ENCODE measurements at regions not wholly inside any gene's neighbourhood (a gene's known extent, or its start where the extent isn't known, plus 50 kb on each side); places are given as distances from the start of the nearest gene placed in this dataset.

DNA sequence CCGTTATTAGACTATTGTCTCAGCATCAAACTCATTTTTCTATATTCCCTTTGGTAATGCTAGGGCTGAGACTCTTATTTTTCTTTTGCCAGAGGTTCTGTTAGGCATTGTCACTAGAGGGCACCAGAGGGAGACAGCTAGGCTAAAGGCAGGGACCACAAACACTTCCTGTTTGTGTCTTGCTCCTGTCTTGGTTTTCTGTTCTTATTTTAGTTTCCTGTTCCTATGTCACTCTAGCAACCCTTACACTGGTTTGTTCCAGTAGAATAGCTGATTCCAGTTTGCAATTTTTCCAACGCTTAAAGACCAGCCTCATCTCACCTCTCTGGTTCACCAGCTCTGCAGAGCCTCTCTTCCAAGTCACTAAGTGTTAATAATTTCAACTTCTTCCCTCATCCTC, 772.0 kb downstream of the DIAPH3 start (continued):
- TF ChIP-seq, protein P1, sequence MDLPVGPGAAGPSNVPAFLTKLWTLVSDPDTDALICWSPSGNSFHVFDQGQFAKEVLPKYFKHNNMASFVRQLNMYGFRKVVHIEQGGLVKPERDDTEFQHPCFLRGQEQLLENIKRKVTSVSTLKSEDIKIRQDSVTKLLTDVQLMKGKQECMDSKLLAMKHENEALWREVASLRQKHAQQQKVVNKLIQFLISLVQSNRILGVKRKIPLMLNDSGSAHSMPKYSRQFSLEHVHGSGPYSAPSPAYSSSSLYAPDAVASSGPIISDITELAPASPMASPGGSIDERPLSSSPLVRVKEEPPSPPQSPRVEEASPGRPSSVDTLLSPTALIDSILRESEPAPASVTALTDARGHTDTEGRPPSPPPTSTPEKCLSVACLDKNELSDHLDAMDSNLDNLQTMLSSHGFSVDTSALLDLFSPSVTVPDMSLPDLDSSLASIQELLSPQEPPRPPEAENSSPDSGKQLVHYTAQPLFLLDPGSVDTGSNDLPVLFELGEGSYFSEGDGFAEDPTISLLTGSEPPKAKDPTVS (IDR thresholded peaks at IDR 0.05; ENCODE audit: low read depth, low read length), result no peak
- TF ChIP-seq, protein P2, sequence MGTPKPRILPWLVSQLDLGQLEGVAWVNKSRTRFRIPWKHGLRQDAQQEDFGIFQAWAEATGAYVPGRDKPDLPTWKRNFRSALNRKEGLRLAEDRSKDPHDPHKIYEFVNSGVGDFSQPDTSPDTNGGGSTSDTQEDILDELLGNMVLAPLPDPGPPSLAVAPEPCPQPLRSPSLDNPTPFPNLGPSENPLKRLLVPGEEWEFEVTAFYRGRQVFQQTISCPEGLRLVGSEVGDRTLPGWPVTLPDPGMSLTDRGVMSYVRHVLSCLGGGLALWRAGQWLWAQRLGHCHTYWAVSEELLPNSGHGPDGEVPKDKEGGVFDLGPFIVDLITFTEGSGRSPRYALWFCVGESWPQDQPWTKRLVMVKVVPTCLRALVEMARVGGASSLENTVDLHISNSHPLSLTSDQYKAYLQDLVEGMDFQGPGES (IDR thresholded peaks at IDR 0.05), result no peak
- peak; percentile 55 for TF ChIP-seq GABPA (IDR thresholded peaks at IDR 0.05; ENCODE audit: low read depth)
- TF ChIP-seq, protein P3, sequence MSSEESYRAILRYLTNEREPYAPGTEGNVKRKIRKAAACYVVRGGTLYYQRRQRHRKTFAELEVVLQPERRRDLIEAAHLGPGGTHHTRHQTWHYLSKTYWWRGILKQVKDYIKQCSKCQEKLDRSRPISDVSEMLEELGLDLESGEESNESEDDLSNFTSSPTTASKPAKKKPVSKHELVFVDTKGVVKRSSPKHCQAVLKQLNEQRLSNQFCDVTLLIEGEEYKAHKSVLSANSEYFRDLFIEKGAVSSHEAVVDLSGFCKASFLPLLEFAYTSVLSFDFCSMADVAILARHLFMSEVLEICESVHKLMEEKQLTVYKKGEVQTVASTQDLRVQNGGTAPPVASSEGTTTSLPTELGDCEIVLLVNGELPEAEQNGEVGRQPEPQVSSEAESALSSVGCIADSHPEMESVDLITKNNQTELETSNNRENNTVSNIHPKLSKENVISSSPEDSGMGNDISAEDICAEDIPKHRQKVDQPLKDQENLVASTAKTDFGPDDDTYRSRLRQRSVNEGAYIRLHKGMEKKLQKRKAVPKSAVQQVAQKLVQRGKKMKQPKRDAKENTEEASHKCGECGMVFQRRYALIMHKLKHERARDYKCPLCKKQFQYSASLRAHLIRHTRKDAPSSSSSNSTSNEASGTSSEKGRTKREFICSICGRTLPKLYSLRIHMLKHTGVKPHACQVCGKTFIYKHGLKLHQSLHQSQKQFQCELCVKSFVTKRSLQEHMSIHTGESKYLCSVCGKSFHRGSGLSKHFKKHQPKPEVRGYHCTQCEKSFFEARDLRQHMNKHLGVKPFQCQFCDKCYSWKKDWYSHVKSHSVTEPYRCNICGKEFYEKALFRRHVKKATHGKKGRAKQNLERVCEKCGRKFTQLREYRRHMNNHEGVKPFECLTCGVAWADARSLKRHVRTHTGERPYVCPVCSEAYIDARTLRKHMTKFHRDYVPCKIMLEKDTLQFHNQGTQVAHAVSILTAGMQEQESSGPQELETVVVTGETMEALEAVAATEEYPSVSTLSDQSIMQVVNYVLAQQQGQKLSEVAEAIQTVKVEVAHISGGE (CRISPR knock-in tag; IDR thresholded peaks at IDR 0.05), result no peak
- TF ChIP-seq MEF2A (IDR thresholded peaks at IDR 0.05; ENCODE audit: insufficient read depth, low read depth, low read length), result 0 out of 2 replicates have a peak, but pooled peaks have one; percentile 32
- TF ChIP-seq NFYB (IDR thresholded peaks at IDR 0.05; ENCODE audit: insufficient read depth, low read depth, low read length), result no peak
- no peak for TF ChIP-seq MYB (IDR thresholded peaks at IDR 0.05; ENCODE audit: borderline replicate concordance, low read depth, low read length)
- TF ChIP-seq SUZ12 (IDR thresholded peaks at IDR 0.05; ENCODE audit: unreplicated experiment), result no peak
- TF ChIP-seq SIX5 (IDR thresholded peaks at IDR 0.05; ENCODE audit: low read depth, low read length, severe bottlenecking), result no peak
- TF ChIP-seq, protein P4, sequence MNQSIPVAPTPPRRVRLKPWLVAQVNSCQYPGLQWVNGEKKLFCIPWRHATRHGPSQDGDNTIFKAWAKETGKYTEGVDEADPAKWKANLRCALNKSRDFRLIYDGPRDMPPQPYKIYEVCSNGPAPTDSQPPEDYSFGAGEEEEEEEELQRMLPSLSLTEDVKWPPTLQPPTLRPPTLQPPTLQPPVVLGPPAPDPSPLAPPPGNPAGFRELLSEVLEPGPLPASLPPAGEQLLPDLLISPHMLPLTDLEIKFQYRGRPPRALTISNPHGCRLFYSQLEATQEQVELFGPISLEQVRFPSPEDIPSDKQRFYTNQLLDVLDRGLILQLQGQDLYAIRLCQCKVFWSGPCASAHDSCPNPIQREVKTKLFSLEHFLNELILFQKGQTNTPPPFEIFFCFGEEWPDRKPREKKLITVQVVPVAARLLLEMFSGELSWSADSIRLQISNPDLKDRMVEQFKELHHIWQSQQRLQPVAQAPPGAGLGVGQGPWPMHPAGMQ (IDR thresholded peaks at IDR 0.05; ENCODE audit: borderline replicate concordance), result no peak
- no peak for TF ChIP-seq MTA2 (IDR thresholded peaks at IDR 0.05; ENCODE audit: low read depth)
- TF ChIP-seq SPI1 (IDR thresholded peaks at IDR 0.05; ENCODE audit: borderline replicate concordance, insufficient read depth, low read depth, low read length), result peak; percentile 73; the same call in 1 of the 2 replicates
- peak; percentile 92 for TF ChIP-seq SMC3 (IDR thresholded peaks at IDR 0.05; ENCODE audit: borderline replicate concordance, low read length)
- no peak for TF ChIP-seq LARP7 (IDR thresholded peaks at IDR 0.05)
- TF ChIP-seq BMI1 (IDR thresholded peaks at IDR 0.05; ENCODE audit: borderline replicate concordance), result no peak
- peak; percentile 56; the same call in 1 of the 2 replicates for TF ChIP-seq CBX5 (IDR thresholded peaks at IDR 0.05; ENCODE audit: low read depth)
